Stimulated activated CD4-positive, alpha-beta T cell treated with anti-CD3 and anti-CD28 coated beads, Interleukin-15, amount 100 ng/mL, for 24 hours (primary cell): ENCODE measurements at regions not wholly inside any gene's neighbourhood (a gene's known extent, or its start where the extent isn't known, plus 50 kb on each side); places are given as distances from the start of the nearest gene placed in this dataset.

Experiments used
- DNase-seq: peaks from one replicate; pipeline ENCODE4 v3.0.0-alpha.2; 2020

- no peak for DNase-seq
These were observed 153.5 kb downstream of the LSM5 start for GRCh38 chr7:32336726-32337125.

DNA sequence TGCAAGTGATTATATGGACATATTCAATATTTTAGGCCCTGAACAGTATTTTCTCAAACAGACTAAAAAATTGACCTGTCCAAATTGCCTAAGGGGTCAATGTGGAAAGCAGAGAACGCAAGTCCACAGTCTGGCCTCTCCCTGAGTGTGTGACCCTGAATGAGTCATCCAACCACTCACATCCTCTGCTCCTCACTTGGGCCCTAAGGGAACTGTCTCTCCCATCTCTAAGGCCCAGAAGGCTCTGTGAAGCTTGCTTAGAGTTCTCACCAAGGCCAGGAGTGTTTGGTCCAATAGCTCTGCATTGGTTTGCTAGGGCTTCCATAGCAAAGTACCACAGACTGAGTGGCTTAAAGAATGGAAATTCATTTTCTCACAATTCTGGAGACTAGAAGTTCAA lies 155.1 kb downstream of the LSM5 start:
- no peak for DNase-seq

- no peak for DNase-seq
These were observed 159.6 kb downstream of the LSM5 start for GRCh38 chr7:32330602-32331001.

GRCh38 chr7:32326078-32326477 lies 164.1 kb downstream of the LSM5 start:
- DNase-seq = no peak

GRCh38 chr7:32323712-32324111 lies 166.5 kb downstream of the LSM5 start:
- no peak for DNase-seq

DNA sequence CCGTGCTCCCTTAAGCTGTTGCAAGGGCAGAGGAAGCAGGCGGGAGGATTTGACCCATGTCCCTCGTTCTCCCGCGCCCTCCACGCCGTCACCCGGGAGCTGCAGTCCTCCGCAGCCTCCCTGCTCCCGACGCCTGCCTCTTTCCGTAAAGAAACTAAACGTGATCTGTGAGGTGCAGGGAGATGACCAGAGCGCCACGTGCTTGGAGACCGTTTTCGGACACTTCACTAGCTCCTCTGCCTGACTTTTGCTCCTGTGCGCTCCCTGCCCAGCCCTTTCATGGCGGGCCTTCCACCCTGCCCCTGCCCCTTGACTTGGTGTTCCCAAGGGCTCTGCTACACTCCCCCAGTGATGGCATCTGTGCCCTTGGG lies 171.2 kb downstream of the LSM5 start:
- no peak for DNase-seq

GRCh38 chr7:32318300-32319011 lies 171.7 kb downstream of the LSM5 start:
- DNase-seq = no peak

GRCh38 chr7:32316839-32317238 lies 173.3 kb downstream of the LSM5 start:
- no peak for DNase-seq

DNA sequence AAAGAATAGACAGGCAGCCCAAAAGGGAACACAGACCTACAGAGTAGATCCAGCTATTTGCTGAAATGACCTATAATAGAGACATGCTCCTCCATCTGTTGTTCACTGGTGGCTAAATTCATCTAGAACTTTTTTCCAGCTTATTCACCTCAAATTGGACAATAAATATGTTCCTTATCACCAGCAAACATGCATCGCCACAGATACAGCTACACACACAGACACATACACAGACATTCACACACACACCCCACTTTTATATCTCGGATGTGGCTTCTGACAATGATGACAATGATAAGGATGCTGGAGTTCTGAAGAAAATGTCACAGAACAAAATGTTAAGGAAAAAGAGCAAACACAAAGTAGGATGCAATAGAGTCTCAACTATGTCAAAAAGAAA lies 175.4 kb downstream of the LSM5 start:
- no peak for DNase-seq

GRCh38 chr7:32301427-32301826 lies 188.8 kb downstream of the LSM5 start:
- DNase-seq = no peak

DNA sequence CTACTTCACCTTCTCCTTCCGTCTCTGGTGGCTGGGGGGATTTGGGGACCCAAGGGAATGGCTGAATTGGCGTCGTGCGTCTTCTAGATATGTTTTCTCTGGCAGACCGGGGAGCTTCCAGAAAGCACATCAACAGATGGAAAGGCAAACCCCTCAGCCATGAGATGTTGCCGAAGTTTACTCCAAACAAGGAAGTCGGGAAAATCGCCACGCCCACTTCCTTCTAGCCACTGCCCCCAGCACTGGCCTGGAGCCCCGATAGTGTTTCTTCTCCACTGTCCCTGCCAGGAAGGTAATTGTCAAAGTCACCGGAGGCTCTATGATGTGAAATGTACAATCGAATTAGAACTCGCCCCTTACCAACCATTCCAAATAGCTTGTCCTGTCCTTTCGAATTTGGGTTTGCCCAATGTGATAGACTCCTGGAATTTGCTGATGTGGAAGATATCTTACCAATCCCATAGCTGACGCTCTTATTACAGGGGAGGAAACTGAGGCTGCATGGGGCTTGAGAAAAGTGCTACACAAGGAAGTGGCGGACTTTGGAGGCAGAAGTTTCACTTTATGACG lies 191.0 kb downstream of the LSM5 start:
- no peak for DNase-seq

GRCh38 chr7:32298408-32299132 lies 191.6 kb downstream of the LSM5 start:
- DNase-seq = no peak

DNA sequence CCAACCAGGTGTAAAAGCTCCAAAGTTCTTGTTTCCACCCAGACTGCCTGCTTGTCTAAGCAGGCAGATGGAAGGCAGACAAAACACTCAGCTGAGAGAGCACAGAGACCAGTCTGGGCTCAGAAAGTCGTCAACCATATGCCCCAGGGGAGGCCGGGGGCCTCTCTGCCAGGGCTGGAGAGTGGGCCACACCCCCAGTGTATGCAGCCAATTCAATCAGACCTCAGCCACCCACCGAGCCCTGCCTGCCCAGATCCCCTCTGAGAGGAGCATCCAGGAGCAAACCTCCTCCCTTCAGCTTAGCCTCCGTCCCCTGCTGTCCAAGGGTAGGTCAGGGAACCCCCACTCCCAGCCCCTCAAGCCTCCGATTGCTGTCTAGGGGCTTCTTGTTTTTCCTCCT lies 196.3 kb downstream of the LSM5 start:
- no peak for DNase-seq

GRCh38 chr7:32289651-32290414 lies 200.3 kb downstream of the LSM5 start:
- no peak for DNase-seq

- DNase-seq = no peak
These were observed 204.5 kb downstream of the LSM5 start for GRCh38 chr7:32285698-32286097.

- DNase-seq = no peak
These were observed 206.6 kb downstream of the LSM5 start for GRCh38 chr7:32283546-32283945.

DNA sequence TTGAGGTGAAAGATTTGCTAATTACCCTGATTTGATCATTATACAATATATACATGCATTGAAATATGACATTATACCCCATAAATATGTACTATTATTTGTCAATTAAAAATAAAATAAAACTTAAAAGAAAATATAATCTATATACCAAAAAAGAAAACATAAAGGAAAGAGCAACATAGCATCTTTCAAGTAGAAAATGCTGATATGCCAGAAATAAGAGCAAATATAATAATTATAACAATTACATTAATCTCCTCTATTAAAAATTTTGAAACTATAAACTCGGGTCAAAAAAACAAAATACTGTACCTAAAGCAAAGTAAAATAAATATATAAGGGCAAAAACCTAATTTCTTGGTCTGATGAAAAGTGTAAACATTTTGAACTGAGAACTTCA lies 209.3 kb upstream of the PDE1C start:
- no peak for DNase-seq

GRCh38 chr7:32275216-32276009 lies 205.2 kb upstream of the PDE1C start:
- DNase-seq = no peak

DNA sequence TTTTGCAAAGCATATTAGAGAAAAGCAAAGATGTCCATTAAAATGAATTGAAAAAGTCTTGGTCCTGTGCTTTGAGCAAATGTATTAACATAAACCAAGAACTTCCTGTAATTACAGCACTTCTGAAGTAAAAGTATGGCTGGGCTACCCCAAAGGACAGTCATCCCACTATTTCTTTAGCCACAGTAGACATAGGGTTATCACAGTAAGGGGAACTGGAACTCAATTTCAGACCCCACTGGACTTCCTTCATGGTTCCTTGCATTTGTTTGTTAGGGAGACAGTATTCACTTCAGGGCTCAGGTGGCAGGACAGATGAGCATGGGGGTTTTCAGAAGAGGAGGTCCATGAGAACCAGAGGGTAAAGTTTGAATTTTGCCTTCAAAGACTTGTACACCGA lies 203.1 kb upstream of the PDE1C start:
- no peak for DNase-seq

- no peak for DNase-seq
These were observed 196.8 kb upstream of the PDE1C start for GRCh38 chr7:32266932-32267475.

DNA sequence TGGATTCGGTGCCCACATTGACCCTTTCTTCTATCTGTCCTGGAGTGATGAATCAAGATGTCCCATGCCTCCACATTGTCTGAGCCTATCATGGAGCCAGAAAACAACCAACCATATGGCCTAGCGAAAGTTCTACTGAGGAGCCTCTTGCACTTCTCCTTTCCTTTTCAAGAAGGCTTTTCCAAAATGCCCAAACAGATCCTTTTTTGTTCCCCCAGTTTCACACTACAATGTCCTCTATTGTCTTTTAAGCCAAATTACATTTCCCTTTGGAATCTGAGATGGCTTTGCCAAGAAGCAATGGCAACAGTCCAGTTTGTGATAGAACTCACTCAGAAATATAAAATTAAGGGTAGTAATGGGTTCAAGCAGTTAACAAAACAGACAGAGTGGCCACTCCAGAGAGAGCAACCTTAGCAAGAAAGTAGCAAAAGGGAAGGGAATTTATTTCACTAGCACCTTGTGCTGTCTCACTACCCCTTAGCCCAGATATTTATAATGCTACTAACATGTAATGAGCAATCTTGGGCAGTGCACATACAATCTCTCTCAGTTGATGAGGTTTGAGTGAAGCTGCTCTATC lies 194.6 kb upstream of the PDE1C start:
- no peak for DNase-seq

- no peak for DNase-seq
These were observed 193.4 kb upstream of the PDE1C start for GRCh38 chr7:32263611-32264010.
